ENCODE measurements at regions not wholly inside any gene's neighbourhood (a gene's known extent, or its start where the extent isn't known, plus 50 kb on each side); places are given as distances from the start of the nearest gene placed in this dataset.
"Not testable (repeated sequence)": the region's sequence is repeated elsewhere in the genome, so short reads cannot be mapped to it uniquely, and the experiment has no call there.

- no peak for DNase-seq
Measured at GRCh38 chr6:81451787-81452186, 300.7 kb downstream of the TENT5A start.

- no peak for DNase-seq
Measured at GRCh38 chr6:81450180-81450579, 302.3 kb downstream of the TENT5A start.

GRCh38 chr6:81446509-81446908, 306.0 kb downstream of the TENT5A start:
- no peak for DNase-seq

GRCh38 chr6:81439417-81439816, 313.1 kb downstream of the TENT5A start:
- no peak for DNase-seq

- no peak for DNase-seq
Measured at GRCh38 chr6:81436990-81437389, 315.5 kb downstream of the TENT5A start.

GRCh38 chr6:81413306-81413705, 339.2 kb downstream of the TENT5A start:
- DNase-seq: no peak

- DNase-seq: no peak
Measured at GRCh38 chr6:81401970-81402690, 350.4 kb downstream of the TENT5A start.

- DNase-seq: no peak
Measured at GRCh38 chr6:81396916-81397315, 355.6 kb downstream of the TENT5A start.

- DNase-seq: no peak
Measured at GRCh38 chr6:81387163-81387562, 365.3 kb downstream of the TENT5A start.

GRCh38 chr6:81384921-81385320, 367.6 kb downstream of the TENT5A start:
- DNase-seq: no peak

GRCh38 chr6:81383472-81383871, 369.0 kb downstream of the TENT5A start:
- no peak for DNase-seq

GRCh38 chr6:81382852-81383251, 369.6 kb downstream of the TENT5A start:
- DNase-seq: no peak

- DNase-seq: no peak
Measured at GRCh38 chr6:81381382-81381916, 371.0 kb downstream of the TENT5A start.

GRCh38 chr6:81380718-81381338, 371.7 kb downstream of the TENT5A start:
- DNase-seq: no peak

GRCh38 chr6:81376745-81377144, 375.7 kb downstream of the TENT5A start:
- DNase-seq: no peak

GRCh38 chr6:81373414-81373813, 379.1 kb downstream of the TENT5A start:
- DNase-seq: no peak

- DNase-seq: no peak
Measured at GRCh38 chr6:81371930-81372329, 380.6 kb downstream of the TENT5A start.

GRCh38 chr6:81366972-81367371, 385.5 kb downstream of the TENT5A start:
- DNase-seq: no peak

GRCh38 chr6:81362246-81362645, 390.2 kb downstream of the TENT5A start:
- no peak for DNase-seq

GRCh38 chr6:81353262-81353661, 399.2 kb downstream of the TENT5A start:
- no peak for DNase-seq

- not testable (repeated sequence) for DNase-seq
Measured at GRCh38 chr6:81344026-81344425, 408.5 kb downstream of the TENT5A start.

- no peak for DNase-seq
Measured at GRCh38 chr6:81340946-81341345, 411.5 kb downstream of the TENT5A start.

GRCh38 chr6:81331526-81331925, 421.0 kb downstream of the TENT5A start:
- no peak for DNase-seq

- no peak for DNase-seq
Measured at GRCh38 chr6:81328700-81329099, 423.8 kb downstream of the TENT5A start.

Measured in kidney glomerular epithelial cell (primary cell).